Fibroblast of lung (primary cell): ENCODE measurements at regions not wholly inside any gene's neighbourhood (a gene's known extent, or its start where the extent isn't known, plus 50 kb on each side); places are given as distances from the start of the nearest gene placed in this dataset.

Experiments used
- EZH2 ChIP-seq: IDR thresholded peaks from 2 replicates; pipeline ENCODE4 v1.5.1; 2012; ENCODE audit warnings: low read length, control low read depth, mild to moderate bottlenecking; ENCODE audit errors: missing control alignments
- TF ChIP-seq, protein P1 (sequence below), 2 donors: IDR thresholded peaks in 1 of 2; conservative IDR thresholded peaks in 1 of 2; 1 replicate in 1 of 2; 2 replicates in 1 of 2; pipeline ENCODE4 v1.5.1; 2011 to 2012; ENCODE audit warnings: low read length in 2 of 2, control low read depth in 1 of 2, inconsistent platforms in 1 of 2, low read depth in 1 of 2, mild to moderate bottlenecking in 1 of 2

DNA sequence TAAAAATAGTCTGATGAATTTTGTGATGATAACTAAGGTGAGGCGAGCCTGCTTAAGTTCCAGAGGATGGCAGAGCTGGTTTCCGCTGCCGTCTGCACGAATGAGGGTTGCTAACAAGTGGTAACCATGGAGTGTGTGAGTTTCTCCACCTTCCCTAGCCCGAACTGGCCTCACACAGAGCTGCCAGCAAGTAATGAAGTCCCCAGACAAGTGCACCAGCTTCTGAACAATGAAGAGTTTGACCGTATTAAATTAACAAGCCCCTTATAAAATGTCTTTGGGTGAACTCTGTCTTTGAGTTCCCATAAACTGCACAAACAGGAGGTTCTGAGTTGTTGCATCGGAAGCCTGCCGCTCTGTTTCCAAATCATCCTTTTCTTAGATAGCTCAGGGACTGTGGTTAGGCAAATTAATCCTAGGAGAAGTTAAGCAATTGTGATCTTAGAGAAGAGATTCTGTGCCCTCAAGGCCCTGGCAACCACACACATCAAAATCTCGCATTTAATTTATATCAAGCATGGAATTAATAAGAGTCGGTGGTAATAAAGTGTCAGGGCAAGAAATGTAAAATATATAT is 274.1 kb upstream of the DAAM1 start:
- TF ChIP-seq, protein P1, sequence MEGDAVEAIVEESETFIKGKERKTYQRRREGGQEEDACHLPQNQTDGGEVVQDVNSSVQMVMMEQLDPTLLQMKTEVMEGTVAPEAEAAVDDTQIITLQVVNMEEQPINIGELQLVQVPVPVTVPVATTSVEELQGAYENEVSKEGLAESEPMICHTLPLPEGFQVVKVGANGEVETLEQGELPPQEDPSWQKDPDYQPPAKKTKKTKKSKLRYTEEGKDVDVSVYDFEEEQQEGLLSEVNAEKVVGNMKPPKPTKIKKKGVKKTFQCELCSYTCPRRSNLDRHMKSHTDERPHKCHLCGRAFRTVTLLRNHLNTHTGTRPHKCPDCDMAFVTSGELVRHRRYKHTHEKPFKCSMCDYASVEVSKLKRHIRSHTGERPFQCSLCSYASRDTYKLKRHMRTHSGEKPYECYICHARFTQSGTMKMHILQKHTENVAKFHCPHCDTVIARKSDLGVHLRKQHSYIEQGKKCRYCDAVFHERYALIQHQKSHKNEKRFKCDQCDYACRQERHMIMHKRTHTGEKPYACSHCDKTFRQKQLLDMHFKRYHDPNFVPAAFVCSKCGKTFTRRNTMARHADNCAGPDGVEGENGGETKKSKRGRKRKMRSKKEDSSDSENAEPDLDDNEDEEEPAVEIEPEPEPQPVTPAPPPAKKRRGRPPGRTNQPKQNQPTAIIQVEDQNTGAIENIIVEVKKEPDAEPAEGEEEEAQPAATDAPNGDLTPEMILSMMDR (conservative IDR thresholded peaks at IDR 0.05 in 1 of 2, IDR thresholded peaks at IDR 0.05 in 1 of 2; ENCODE audit: low read depth in 1 of 2, low read length in 2 of 2), result no peak
- TF ChIP-seq EZH2, result no peak
